H9 (cell line): ENCODE measurements at regions not wholly inside any gene's neighbourhood (a gene's known extent, or its start where the extent isn't known, plus 50 kb on each side); places are given as distances from the start of the nearest gene placed in this dataset.

ENCODE experiments used
- DNase-seq: peaks from one replicate; pipeline ENCODE4 v3.0.0-alpha.2; 2017
- H2AFZ ChIP-seq: one replicate; pipeline ENCODE4 v1.6.1; 2013; ENCODE audit warnings: mild to moderate bottlenecking, low read length, control low read depth, moderate library complexity
- H2AK5ac ChIP-seq: 2 replicates; pipeline ENCODE4 v1.6.1; 2013; ENCODE audit warnings: low read length, control low read depth, mixed read lengths; ENCODE audit not compliant: insufficient read length
- H2BK120ac ChIP-seq: one replicate; pipeline ENCODE4 v1.6.1; 2013; ENCODE audit warnings: low read depth, mild to moderate bottlenecking, low read length, control low read depth, inconsistent platforms; ENCODE audit not compliant: poor library complexity, severe bottlenecking
- H2BK12ac ChIP-seq: 2 replicates; pipeline ENCODE4 v1.6.1; 2013; ENCODE audit warnings: low read length, control low read depth, mixed read lengths, low read depth; ENCODE audit not compliant: insufficient read length
- H2BK15ac ChIP-seq: 2 replicates; pipeline ENCODE4 v1.6.1; 2013; ENCODE audit warnings: low read depth, low read length, control low read depth
- H2BK20ac ChIP-seq: one replicate; pipeline ENCODE4 v1.6.1; 2013; ENCODE audit warnings: low read depth, mild to moderate bottlenecking, low read length, control low read depth, inconsistent platforms; ENCODE audit not compliant: poor library complexity, severe bottlenecking
- H2BK5ac ChIP-seq: 2 replicates; pipeline ENCODE4 v1.6.1; 2013; ENCODE audit warnings: low read length, control low read depth, mixed read lengths; ENCODE audit not compliant: insufficient read length
- H3K14ac ChIP-seq: 2 replicates; pipeline ENCODE4 v1.6.1; 2013; ENCODE audit warnings: low read length, control low read depth; ENCODE audit not compliant: insufficient read depth
- H3K18ac ChIP-seq: 2 replicates; pipeline ENCODE4 v1.6.1; 2013; ENCODE audit warnings: low read depth, mild to moderate bottlenecking, mixed read lengths, low read length, control low read depth; ENCODE audit not compliant: insufficient read length
- H3K23ac ChIP-seq: 2 replicates; pipeline ENCODE4 v1.6.1; 2013; ENCODE audit warnings: low read length, control low read depth, mixed read lengths, low read depth; ENCODE audit not compliant: insufficient read length
- H3K23me2 ChIP-seq: 2 replicates; pipeline ENCODE4 v1.6.1; 2013; ENCODE audit warnings: low read depth, mild to moderate bottlenecking, mixed read lengths, low read length, control low read depth; ENCODE audit not compliant: insufficient read length, poor library complexity, severe bottlenecking
- H3K27ac ChIP-seq: 2 replicates; pipeline ENCODE4 v1.5.1; 2013; ENCODE audit warnings: low read length, control low read depth, mixed read lengths, low read depth; ENCODE audit not compliant: insufficient read length
- H3K27me3 ChIP-seq: 2 replicates; pipeline ENCODE4 v1.6.1; 2013; ENCODE audit warnings: low read length, control low read depth, inconsistent platforms; ENCODE audit not compliant: insufficient read depth
- H3K4ac ChIP-seq: 2 replicates; pipeline ENCODE4 v1.6.1; 2013; ENCODE audit warnings: low read depth, mild to moderate bottlenecking, control low read depth, inconsistent platforms, low read length, moderate library complexity
- H3K4me1 ChIP-seq: 2 replicates; pipeline ENCODE4 v1.6.1; 2013; ENCODE audit warnings: low read length, control low read depth, inconsistent platforms; ENCODE audit not compliant: insufficient read depth
- H3K4me2 ChIP-seq: 2 replicates; pipeline ENCODE4 v1.6.1; 2013; ENCODE audit warnings: low read length, control low read depth, mixed read lengths; ENCODE audit not compliant: insufficient read length, insufficient read depth
- H3K56ac ChIP-seq: 2 replicates; pipeline ENCODE4 v1.6.1; 2013; ENCODE audit warnings: low read depth, mild to moderate bottlenecking, mixed read lengths, low read length, control low read depth; ENCODE audit not compliant: insufficient read length
- H3K79me1 ChIP-seq: 2 replicates; pipeline ENCODE4 v1.6.1; 2013; ENCODE audit warnings: low read depth, mild to moderate bottlenecking, moderate library complexity, low read length, control low read depth, inconsistent platforms; ENCODE audit not compliant: insufficient read depth, poor library complexity, severe bottlenecking
- H3K79me2 ChIP-seq: 2 replicates; pipeline ENCODE4 v1.6.1; 2013; ENCODE audit warnings: low read length, control low read depth, inconsistent platforms; ENCODE audit not compliant: insufficient read depth
- H3K9ac ChIP-seq: 2 replicates; pipeline ENCODE4 v1.6.1; 2013; ENCODE audit warnings: low read length, control low read depth, mixed read lengths; ENCODE audit not compliant: insufficient read length; ENCODE audit errors: extremely low read depth
- H3K9me3 ChIP-seq: one replicate; pipeline ENCODE4 v1.6.1; 2013; ENCODE audit warnings: low read depth, low read length, inconsistent platforms; ENCODE audit not compliant: control insufficient read depth
- H3T11ph ChIP-seq: one replicate; pipeline ENCODE4 v1.6.1; 2013; ENCODE audit warnings: mild to moderate bottlenecking, low read length, control low read depth, inconsistent platforms
- H4K20me1 ChIP-seq: one replicate; pipeline ENCODE4 v1.6.1; 2013; ENCODE audit not compliant: control insufficient read depth, insufficient read length, insufficient read depth
- H4K5ac ChIP-seq: 2 replicates; pipeline ENCODE4 v1.6.1; 2013; ENCODE audit warnings: low read depth, mild to moderate bottlenecking, mixed read lengths, low read length, control low read depth; ENCODE audit not compliant: insufficient read length
- H4K8ac ChIP-seq: replicated peaks from 2 replicates; pipeline ENCODE4 v1.6.1; 2013; ENCODE audit warnings: low read length, control low read depth, mixed read lengths, low read depth; ENCODE audit not compliant: insufficient read length
- H4K91ac ChIP-seq: 2 replicates; pipeline ENCODE4 v1.6.1; 2013; ENCODE audit warnings: low read depth, mild to moderate bottlenecking, moderate library complexity, mixed read lengths, low read length, control low read depth; ENCODE audit not compliant: insufficient read length
- H3K27ac Mint-ChIP-seq, 3 experiments: 2 replicates in 2 of 3; 3 replicates in 1 of 3; pipeline ENCODE4 v1.8.0; 2020 to 2021; ENCODE audit warnings: mixed read lengths in 3 of 3, mild to moderate bottlenecking in 1 of 3, moderate library complexity in 1 of 3
- H3K27me3 Mint-ChIP-seq: 2 replicates; pipeline ENCODE4 v1.8.0; 2021; ENCODE audit warnings: low read depth, mild to moderate bottlenecking, moderate library complexity, mixed read lengths
- H3K36me3 Mint-ChIP-seq, 3 experiments: 2 replicates in 2 of 3; 3 replicates in 1 of 3; pipeline ENCODE4 v1.8.0; 2020 to 2021; ENCODE audit warnings: low read depth in 3 of 3, mixed read lengths in 3 of 3; ENCODE audit not compliant: insufficient read depth in 1 of 3
- H3K4me1 Mint-ChIP-seq, 2 experiments: 2 replicates each; pipeline ENCODE4 v1.8.0; 2020; ENCODE audit warnings: mixed read lengths in 2 of 2
- H3K4me3 Mint-ChIP-seq, 2 experiments: 2 replicates in 1 of 2; 3 replicates in 1 of 2; pipeline ENCODE4 v1.8.0; 2020 to 2021; ENCODE audit warnings: mild to moderate bottlenecking in 2 of 2, mixed read lengths in 2 of 2, moderate library complexity in 1 of 2
- H3K9me3 Mint-ChIP-seq, 2 experiments: 2 replicates in 1 of 2; 3 replicates in 1 of 2; pipeline ENCODE4 v1.8.0; 2020; ENCODE audit warnings: mild to moderate bottlenecking in 2 of 2, mixed read lengths in 2 of 2, moderate library complexity in 1 of 2
- CTCF ChIP-seq: fragments of 200-600 bp; sonication (generic); conservative IDR thresholded peaks from 3 replicates; pipeline ENCODE4 v1.8.0; 2021; ENCODE audit warnings: antibody characterized with exemption, mild to moderate bottlenecking
- WGBS: extraction: QIAGEN DNeasy Blood & Tissue Kit; methylation state at CpG from one replicate; pipeline ENCODE4 v1.1.7; 2013; ENCODE audit warnings: missing lambda C conversion rate, low lambda C conversion rate, mixed read lengths; ENCODE audit not compliant: insufficient read length; ENCODE audit errors: extremely low coverage; 5-methylcytosine and 5-hydroxymethylcytosine counted together

- no peaks in the 10 kb centered on the region for H3K23me2 ChIP-seq
- Mint-ChIP-seq H3K4me1 (no peaks in the 10 kb centered on the region), H3K27me3 (peaks cover 2% of the 10 kb centered on the region; the same call in 1 of the 2 replicates), H3K36me3 (peaks cover 0 to 7% (median 3%) of the 10 kb centered on the region in 3 experiments; a peak in 2 of 7 replicates), H3K4me3 (no peak overlapping the region), H3K27ac (no peak overlapping the region), H3K9me3 (peaks cover 8% of the 10 kb centered on the region in 2 experiments)
- H4K91ac ChIP-seq, result no peak overlapping the region
- no peaks in the 10 kb centered on the region for H4K20me1 ChIP-seq
- H2BK12ac ChIP-seq, result no peak overlapping the region
- no peak overlapping the region for H3K4me2 ChIP-seq
- H2BK15ac ChIP-seq, result no peak overlapping the region
- no peak overlapping the region for H3K14ac ChIP-seq
- no peak overlapping the region for H2BK5ac ChIP-seq
- H3K27me3 ChIP-seq, result no peaks in the 10 kb centered on the region
- H3K4me1 ChIP-seq, result no peaks in the 10 kb centered on the region
- no peaks in the 10 kb centered on the region for H3K79me1 ChIP-seq
- H4K8ac ChIP-seq, result no peak overlapping the region
- H3K4ac ChIP-seq, result no peak overlapping the region
- no peak overlapping the region for H3K9ac ChIP-seq
- H3K18ac ChIP-seq, result no peak overlapping the region
- H3K56ac ChIP-seq, result no peak overlapping the region
- H3K79me2 ChIP-seq, result no peaks in the 10 kb centered on the region
- no peaks in the 10 kb centered on the region for H3K9me3 ChIP-seq
- no peak overlapping the region for H4K5ac ChIP-seq
- no peak for TF ChIP-seq CTCF
- no peak overlapping the region for H2BK20ac ChIP-seq
- H2AK5ac ChIP-seq, result no peak overlapping the region
- H3K27ac ChIP-seq, result no peak overlapping the region
- DNase-seq, result no peak
- H3K23ac ChIP-seq, result no peak overlapping the region
- no CpG with 5 or more reads among the region's 6 CpGs for WGBS
- H2BK120ac ChIP-seq, result no peak overlapping the region
- no peak overlapping the region for H2AFZ ChIP-seq
- no peak overlapping the region for H3T11ph ChIP-seq
Observed at GRCh38 chr5:74990194-74990593, 62.2 kb downstream of the GCNT4 start.
